BE2C (cell line): ENCODE measurements at regions not wholly inside any gene's neighbourhood (a gene's known extent, or its start where the extent isn't known, plus 50 kb on each side); places are given as distances from the start of the nearest gene placed in this dataset.

Experiments
- DNase-seq: peaks from one replicate; pipeline ENCODE4 v3.0.0-alpha.2; 2020
- H3K27me3 ChIP-seq: fragments of 250-450 bp; sonication (Bioruptor Pico); 2 replicates; pipeline ENCODE4 v1.5.1; 2020; ENCODE audit warnings: mild to moderate bottlenecking
- H3K36me3 ChIP-seq: fragments of 250-450 bp; sonication (Bioruptor Pico); 2 replicates; pipeline ENCODE4 v1.5.1; 2020; ENCODE audit warnings: mild to moderate bottlenecking
- H3K4me1 ChIP-seq: fragments of 250-450 bp; sonication (Bioruptor Pico); 2 replicates; pipeline ENCODE4 v1.5.1; 2020
- H3K4me3 ChIP-seq: 2 replicates; pipeline ENCODE4 v1.5.1; 2011; ENCODE audit warnings: low read depth, low read length
- H3K9me3 ChIP-seq: fragments of 250-450 bp; sonication (Bioruptor Pico); 2 replicates; pipeline ENCODE4 v1.5.1; 2020
- TF ChIP-seq, protein P1 (sequence below): IDR thresholded peaks from 2 replicates; pipeline ENCODE4 v1.5.1; 2012; ENCODE audit warnings: mild to moderate bottlenecking, low read depth, low read length

DNA sequence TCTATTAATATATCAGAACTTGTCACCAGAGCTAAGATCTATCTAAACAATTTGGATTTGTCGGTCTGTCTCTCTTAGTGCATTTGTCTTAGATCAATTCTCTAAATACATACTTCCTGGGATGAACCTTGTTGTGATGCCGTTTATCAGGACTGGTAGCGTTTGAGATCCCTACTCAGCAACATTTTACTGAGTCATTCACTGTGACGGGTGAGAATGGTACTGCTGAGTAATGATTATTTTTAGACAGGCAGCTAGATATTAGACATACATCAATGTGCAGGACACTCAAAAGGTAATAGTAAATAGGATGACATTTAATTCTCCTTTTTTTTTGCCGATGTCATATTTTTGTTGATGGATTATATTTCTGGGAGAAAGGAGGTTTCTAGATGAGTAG is 209.0 kb downstream of the CSNK1G3 start:
- Histone ChIP-seq H3K9me3 (no peaks in the 10 kb centered on the region), H3K4me3 (no peak overlapping the region), H3K27me3 (no peaks in the 10 kb centered on the region), H3K36me3 (no peaks in the 10 kb centered on the region), H3K4me1 (no peaks in the 10 kb centered on the region)
- TF ChIP-seq, protein P1, sequence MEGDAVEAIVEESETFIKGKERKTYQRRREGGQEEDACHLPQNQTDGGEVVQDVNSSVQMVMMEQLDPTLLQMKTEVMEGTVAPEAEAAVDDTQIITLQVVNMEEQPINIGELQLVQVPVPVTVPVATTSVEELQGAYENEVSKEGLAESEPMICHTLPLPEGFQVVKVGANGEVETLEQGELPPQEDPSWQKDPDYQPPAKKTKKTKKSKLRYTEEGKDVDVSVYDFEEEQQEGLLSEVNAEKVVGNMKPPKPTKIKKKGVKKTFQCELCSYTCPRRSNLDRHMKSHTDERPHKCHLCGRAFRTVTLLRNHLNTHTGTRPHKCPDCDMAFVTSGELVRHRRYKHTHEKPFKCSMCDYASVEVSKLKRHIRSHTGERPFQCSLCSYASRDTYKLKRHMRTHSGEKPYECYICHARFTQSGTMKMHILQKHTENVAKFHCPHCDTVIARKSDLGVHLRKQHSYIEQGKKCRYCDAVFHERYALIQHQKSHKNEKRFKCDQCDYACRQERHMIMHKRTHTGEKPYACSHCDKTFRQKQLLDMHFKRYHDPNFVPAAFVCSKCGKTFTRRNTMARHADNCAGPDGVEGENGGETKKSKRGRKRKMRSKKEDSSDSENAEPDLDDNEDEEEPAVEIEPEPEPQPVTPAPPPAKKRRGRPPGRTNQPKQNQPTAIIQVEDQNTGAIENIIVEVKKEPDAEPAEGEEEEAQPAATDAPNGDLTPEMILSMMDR = no peak
- no peak for DNase-seq

DNA sequence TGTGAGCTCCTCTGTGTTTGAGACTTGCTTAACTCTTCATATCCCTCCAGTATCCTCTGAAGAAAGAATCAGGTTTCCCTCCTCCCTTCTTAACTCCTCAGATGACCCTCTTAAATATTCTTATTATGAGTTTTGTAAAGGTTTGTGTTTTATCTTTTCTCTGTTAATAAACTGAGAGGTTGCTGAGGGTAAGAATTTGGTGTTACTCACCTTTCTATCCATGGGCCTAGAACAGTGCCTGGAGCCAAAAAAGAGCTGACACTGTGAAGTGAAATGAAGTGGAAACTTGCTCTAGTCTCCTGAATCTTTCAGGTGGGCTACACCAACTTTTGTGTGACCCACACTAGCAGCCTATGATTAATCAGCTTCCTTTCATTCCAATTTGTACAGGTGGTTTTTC is 208.4 kb downstream of the CSNK1G3 start:
- no peaks in the 10 kb centered on the region for H3K27me3 ChIP-seq
- no peaks in the 10 kb centered on the region for H3K9me3 ChIP-seq
- no peak overlapping the region for H3K4me3 ChIP-seq
- DNase-seq = no peak
- no peaks in the 10 kb centered on the region for H3K36me3 ChIP-seq
- H3K4me1 ChIP-seq = no peaks in the 10 kb centered on the region
- TF ChIP-seq, protein P1 = no peak

DNA sequence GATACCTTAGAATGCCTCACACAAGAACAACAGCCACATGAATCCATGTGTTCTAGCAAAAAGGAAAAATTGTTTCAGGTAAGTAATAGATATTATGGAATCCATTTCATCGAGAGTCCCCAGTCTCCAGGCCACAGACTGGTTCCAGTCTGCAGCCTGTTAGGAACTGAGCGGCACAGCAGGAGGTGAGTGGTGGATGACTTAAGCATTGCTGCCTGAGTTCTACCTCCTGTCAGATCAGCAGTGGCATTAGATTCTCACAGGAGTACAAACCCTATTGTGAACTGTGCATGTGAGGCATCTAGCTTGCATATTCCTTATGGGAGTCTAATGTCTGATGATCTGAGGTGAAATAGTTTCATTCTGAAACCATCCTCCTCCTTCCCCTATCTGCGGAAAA is 207.0 kb downstream of the CSNK1G3 start:
- Histone ChIP-seq H3K27me3 (no peaks in the 10 kb centered on the region), H3K4me3 (no peak overlapping the region), H3K4me1 (no peaks in the 10 kb centered on the region), H3K9me3 (no peaks in the 10 kb centered on the region), H3K36me3 (no peaks in the 10 kb centered on the region)
- TF ChIP-seq, protein P1 = no peak
- no peak for DNase-seq

DNA sequence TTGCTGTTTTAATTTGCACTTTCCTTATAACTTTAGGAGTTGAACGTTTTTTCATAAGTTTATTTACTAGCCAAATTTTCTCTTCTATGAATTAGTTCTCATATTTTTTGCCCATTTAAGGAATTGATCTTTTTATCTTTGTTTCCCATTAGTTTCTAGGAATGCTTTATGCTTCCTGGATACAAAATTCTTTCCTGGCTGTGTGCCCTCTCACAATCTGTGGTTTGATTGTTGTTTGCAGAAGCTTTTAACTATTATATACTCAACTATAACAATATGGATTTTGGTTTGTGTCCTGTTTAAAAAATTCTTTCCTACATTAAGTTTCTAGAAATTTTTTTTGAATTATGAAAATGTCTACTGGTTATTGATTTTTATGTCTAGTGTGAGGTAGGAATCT is 206.3 kb downstream of the CSNK1G3 start:
- H3K9me3 ChIP-seq = no peaks in the 10 kb centered on the region
- no peaks in the 10 kb centered on the region for H3K36me3 ChIP-seq
- TF ChIP-seq, protein P1 = no peak
- H3K27me3 ChIP-seq = no peaks in the 10 kb centered on the region
- no peak overlapping the region for H3K4me3 ChIP-seq
- no peaks in the 10 kb centered on the region for H3K4me1 ChIP-seq
- DNase-seq = no peak

DNA sequence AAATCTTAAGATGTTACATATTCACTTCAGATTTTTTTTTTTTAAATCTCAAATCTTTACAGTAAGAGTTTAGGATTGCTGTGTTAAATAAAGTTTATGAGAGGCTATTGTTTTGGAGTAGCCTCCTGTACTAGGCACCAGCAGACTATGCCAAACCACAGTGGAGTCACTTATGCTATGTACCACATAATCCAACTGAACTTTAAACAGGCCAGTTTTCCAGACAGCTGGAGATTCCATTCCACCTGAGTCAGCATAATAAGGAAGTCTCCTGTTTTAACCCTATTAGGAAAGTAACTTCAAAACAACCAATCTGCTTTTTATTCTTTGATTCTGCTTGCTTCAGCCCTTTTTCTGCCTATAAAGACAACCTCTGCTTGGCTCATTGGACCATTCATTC is 205.2 kb downstream of the CSNK1G3 start:
- Histone ChIP-seq H3K9me3 (no peaks in the 10 kb centered on the region), H3K4me1 (no peaks in the 10 kb centered on the region), H3K36me3 (no peaks in the 10 kb centered on the region), H3K4me3 (no peak overlapping the region), H3K27me3 (no peaks in the 10 kb centered on the region)
- DNase-seq = no peak
- TF ChIP-seq, protein P1 = no peak

DNA sequence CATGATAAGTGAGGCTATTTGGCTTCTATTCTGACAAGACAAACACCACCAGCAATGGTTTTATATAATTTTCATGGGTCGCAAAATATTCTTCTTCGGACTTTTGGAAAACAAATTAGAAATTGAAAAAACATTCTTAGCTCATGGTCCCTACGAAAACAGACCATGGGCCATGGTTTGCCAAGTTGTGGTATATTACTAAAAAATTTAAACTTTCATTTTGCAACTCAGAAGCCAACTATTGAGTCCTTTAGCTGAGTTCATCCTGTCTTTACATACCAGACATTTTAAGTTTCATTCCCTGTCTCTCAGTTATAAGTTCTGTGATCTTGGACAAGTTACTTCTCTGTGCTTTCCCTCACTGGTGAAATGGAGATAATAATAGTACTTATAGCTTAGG is 198.1 kb downstream of the CSNK1G3 start:
- Histone ChIP-seq H3K9me3 (no peaks in the 10 kb centered on the region), H3K4me1 (no peaks in the 10 kb centered on the region), H3K4me3 (no peak overlapping the region), H3K36me3 (no peaks in the 10 kb centered on the region), H3K27me3 (no peaks in the 10 kb centered on the region)
- TF ChIP-seq, protein P1 = no peak
- DNase-seq = no peak
